OCI-LY1 (cell line): ENCODE measurements at regions not wholly inside any gene's neighbourhood (a gene's known extent, or its start where the extent isn't known, plus 50 kb on each side); places are given as distances from the start of the nearest gene placed in this dataset.

ENCODE experiments used
- EZH2 ChIP-seq: fragments of 200-600 bp; sonication (generic), shearing (Covaris generic); IDR thresholded peaks from 2 replicates; pipeline ENCODE4 v1.8.0; 2017; ENCODE audit warnings: borderline replicate concordance, mixed run types, mild to moderate bottlenecking, antibody characterized with exemption, low read length, moderate library complexity, mixed read lengths
- TF ChIP-seq, protein P1 (sequence below): fragments of 200-600 bp; sonication (generic), shearing (Covaris generic); IDR thresholded peaks from 2 replicates; pipeline ENCODE4 v1.5.1; 2017; ENCODE audit warnings: mild to moderate bottlenecking, antibody characterized with exemption, low read length, moderate library complexity, mixed read lengths

DNA sequence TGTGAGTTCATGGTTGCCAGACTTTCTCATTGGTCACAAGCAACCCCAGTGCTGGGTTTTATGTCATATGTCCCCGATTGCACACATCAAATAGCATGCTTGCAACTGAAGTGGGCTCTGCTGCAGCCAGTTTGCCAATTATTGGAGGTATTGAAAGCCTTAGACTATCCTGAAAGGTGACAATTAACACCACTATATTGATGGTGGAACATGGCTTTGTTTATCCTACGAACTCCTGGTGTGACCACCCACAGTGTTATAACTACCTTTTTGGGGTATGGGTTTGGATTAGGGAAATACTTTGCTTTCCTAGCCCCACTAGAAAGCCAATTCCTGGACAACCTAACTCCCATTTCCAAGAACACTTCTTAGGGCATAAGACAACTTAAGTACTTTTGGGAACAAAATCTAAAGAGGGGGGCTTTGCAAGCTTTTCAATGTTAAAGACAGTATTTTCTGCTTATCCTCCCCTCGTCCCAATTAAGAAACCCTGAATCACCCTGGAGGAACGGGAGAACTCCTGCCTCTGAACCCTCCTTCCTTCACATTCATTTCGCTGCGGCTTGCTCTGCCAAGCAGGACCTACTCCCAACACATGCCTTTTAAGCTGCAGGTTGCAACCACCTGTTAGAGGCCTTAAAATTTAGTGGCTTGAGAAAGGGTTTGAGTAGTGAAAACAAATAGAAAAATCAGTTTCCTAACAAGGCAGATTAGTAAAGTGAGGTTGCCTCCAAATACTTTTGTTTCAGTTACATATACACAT, 80.3 kb upstream of the RBM19 start:
- TF ChIP-seq, protein P1, sequence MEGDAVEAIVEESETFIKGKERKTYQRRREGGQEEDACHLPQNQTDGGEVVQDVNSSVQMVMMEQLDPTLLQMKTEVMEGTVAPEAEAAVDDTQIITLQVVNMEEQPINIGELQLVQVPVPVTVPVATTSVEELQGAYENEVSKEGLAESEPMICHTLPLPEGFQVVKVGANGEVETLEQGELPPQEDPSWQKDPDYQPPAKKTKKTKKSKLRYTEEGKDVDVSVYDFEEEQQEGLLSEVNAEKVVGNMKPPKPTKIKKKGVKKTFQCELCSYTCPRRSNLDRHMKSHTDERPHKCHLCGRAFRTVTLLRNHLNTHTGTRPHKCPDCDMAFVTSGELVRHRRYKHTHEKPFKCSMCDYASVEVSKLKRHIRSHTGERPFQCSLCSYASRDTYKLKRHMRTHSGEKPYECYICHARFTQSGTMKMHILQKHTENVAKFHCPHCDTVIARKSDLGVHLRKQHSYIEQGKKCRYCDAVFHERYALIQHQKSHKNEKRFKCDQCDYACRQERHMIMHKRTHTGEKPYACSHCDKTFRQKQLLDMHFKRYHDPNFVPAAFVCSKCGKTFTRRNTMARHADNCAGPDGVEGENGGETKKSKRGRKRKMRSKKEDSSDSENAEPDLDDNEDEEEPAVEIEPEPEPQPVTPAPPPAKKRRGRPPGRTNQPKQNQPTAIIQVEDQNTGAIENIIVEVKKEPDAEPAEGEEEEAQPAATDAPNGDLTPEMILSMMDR, result no peak
- TF ChIP-seq EZH2, result no peak
